SK-N-DZ (cell line): ENCODE measurements at regions not wholly inside any gene's neighbourhood (a gene's known extent, or its start where the extent isn't known, plus 50 kb on each side); places are given as distances from the start of the nearest gene placed in this dataset.

ENCODE experiments used
- DNase-seq: peaks from one replicate; pipeline ENCODE4 v3.0.0-alpha.2; 2015; ENCODE audit warnings: low spot score

GRCh38 chr10:121070275-121071070 is 219.3 kb downstream of the WDR11 start:
- DNase-seq = peak; percentile 40

GRCh38 chr10:121071901-121072300 is 220.7 kb downstream of the WDR11 start:
- DNase-seq = no peak

GRCh38 chr10:121073728-121074127 is 222.6 kb downstream of the WDR11 start:
- peak; percentile 90 for DNase-seq

GRCh38 chr10:121076776-121077715 is 225.9 kb downstream of the WDR11 start:
- DNase-seq = no peak

DNA sequence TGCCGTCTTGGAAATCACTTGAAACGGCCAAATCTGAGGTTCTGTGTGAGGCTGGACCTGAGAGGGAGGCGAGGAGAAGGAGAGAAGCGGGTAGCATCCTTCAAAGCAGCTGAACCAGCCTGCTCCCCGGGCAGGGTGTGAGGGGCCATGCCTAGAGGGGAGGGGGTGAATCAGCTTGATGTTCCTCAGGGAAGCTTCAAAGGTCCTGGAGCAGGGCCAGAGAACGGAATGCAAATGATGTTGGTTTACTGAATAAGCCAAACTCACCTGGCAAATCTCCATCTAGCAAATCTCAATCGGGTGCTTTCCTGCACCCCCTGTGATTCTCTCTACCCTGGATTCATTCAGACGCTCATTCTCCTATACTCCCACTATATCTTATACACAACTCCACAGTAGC is 226.9 kb downstream of the WDR11 start:
- DNase-seq = no peak

- no peak for DNase-seq
Measured at GRCh38 chr10:121078672-121079102, 227.5 kb downstream of the WDR11 start.

DNA sequence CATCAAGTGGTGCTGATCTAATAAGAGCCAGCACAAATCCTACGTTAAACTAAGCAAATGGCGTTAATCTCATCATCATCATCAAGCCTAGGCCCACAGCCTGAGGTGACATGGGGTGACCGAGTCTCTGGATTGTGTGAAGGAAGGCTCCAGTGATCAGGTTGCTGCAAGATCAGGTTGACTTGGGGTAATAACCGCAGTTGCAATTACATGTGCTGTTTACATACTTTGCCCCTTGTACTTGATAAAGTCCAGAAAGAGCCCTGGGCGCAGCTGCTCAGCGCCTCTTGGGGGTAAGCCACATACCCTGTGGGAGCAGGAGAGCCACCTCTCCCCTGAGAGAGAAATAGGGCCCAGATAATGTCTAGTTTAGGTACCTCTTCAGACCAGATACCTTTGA is 228.1 kb downstream of the WDR11 start:
- peak; percentile 91 for DNase-seq

GRCh38 chr10:121080281-121080891 is 229.2 kb downstream of the WDR11 start:
- peak; percentile 91 for DNase-seq

DNA sequence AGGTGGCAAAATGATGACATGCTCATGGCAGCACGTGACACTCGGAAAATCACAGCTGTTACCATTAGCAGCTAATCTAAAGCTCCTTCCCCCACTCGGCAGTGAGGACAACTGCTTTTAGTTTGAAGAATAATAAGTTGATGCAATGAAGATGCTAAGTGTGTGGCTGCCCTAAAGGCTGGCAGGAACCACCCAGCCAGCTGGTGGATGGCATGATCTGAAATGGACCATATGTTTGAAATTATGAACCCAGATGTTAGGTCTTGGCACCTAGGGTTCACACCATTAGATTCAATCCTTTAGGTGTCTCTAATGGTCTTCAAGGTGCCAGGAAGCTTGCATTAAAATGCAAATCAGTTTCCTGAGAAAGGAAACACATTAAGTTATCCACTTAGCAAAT is 230.1 kb downstream of the WDR11 start:
- DNase-seq = no peak

- no peak for DNase-seq
Measured at GRCh38 chr10:121082984-121083383, 231.8 kb downstream of the WDR11 start.

- DNase-seq = peak; percentile 26
Measured at GRCh38 chr10:121084016-121084674, 233.0 kb downstream of the WDR11 start.

DNA sequence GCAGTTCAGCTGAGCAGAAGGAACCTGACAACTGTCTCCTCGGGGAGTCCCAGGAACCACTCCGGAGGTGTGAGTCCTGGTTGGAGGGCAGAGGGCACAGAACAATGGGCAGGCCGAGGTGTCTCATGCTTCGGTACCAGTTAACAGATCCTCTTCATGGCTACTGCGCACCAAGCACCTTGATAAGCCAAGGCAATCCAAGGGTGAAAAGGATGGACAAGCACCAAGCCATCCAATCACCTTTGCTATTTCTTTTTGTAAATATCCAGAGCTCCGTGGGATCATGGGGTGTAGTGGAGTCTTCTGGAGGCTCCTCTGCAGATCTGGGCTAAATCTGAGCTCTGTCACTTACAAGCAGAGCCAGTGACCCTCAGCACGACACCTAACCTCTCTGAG is 233.5 kb downstream of the WDR11 start:
- no peak for DNase-seq

- no peak for DNase-seq
Measured at GRCh38 chr10:121085367-121085766, 234.2 kb downstream of the WDR11 start.

DNA sequence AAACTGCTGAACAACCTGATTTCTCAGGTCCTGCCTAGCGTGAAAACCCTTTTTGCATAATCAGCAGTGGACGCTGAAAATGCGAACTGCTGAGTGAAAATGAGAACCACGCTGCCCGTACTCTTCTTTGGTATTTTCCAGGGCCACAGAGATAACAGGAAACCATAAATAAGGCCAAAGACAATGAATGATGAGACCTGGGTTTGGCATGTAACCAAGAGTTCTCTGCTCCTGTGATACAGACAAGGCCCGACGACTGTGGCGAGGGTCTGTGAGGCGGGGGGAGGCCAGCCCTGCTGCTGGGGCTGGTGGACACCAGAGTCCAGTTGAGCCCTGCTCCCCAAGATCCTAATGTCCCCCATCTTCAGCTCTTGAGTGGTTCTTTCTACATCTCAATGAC is 236.0 kb downstream of the WDR11 start:
- no peak for DNase-seq

DNA sequence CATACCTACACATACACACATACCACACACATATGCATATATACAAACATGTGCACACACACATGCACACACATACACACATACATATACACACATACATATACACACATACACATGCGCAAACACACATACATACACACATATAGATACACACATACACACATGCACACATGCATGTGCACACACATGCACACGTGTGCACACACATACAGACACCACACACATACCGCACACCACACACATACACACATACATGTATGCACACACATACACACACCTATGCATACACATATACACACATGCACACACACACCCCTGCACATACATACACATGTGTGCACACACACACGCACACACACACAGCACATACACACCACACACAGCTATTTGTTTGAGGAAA is 236.5 kb downstream of the WDR11 start:
- no peak for DNase-seq

DNA sequence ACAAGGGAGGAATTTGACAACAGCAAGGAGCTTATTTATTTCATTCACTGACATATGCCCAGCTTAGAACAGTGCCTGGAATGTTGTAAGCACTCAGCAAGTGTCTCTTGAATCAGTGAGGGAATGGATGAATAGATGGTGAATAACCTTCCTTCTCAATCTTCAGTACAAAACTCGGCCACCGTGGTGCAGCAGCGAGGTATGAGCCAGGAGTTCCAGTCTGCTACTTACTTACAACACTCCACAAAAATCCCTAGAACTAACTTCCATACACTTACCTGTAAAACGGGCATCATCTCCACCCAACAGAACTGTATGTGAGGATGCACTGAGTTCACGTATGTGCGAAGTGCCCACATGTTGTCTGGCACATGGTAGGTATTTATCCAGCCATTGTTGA is 237.4 kb downstream of the WDR11 start:
- peak; percentile 50 for DNase-seq

DNA sequence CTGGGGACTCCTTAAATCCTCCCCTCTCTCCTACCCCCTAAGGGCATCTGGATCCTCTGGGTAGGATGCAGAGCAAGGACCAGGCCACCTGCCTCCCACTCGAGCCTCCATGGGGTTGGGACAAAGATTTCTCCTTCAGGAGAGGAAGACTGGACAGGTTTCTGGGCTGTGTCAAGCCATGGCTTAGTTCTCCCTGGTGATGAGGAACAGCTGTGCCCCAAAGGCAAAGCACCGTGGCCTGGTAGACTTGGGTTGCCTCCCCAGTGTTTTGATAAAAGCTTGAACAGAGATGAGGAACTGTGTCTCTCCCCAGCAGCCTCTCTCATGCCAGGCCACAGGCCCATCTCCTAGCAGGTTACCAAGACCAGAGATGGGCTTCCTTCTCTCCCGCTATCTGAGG is 238.3 kb downstream of the WDR11 start:
- no peak for DNase-seq

DNA sequence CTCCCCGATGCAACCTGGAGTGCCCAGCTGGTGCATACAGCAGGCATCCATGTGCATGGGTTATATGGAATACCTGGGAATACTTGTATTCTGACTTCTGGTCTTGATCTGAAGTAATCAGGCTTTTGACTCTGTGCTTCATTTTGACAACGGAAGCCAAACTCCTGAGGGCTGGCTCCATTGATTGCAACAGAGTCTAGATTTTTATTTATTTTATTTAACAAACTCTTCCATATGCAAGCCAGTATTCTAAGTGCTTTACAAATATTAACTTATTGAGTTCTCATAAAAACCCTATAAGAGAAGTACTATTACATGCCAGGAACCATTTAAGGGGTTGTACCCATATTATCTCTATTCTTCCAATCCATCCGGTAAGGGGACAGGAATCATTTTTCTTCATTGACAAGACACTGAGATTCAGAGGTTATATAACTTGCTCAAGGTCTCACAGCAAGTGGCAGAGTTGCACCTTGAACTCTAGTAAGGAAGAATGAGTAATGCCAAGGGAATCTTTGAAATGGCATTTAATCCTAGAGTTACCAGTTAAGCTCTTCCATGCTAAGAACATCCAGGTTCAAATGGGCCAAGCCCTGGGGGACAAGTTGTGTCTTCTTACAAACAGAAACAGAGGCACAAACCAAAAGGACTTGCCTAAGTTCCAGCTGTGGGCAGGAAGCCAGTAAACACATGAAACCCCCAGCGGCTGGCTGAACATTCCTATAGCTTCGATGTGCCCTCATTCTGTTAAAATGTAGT is 241.0 kb downstream of the WDR11 start:
- DNase-seq = no peak

GRCh38 chr10:121092720-121093095 is 241.5 kb downstream of the WDR11 start:
- no peak for DNase-seq

DNA sequence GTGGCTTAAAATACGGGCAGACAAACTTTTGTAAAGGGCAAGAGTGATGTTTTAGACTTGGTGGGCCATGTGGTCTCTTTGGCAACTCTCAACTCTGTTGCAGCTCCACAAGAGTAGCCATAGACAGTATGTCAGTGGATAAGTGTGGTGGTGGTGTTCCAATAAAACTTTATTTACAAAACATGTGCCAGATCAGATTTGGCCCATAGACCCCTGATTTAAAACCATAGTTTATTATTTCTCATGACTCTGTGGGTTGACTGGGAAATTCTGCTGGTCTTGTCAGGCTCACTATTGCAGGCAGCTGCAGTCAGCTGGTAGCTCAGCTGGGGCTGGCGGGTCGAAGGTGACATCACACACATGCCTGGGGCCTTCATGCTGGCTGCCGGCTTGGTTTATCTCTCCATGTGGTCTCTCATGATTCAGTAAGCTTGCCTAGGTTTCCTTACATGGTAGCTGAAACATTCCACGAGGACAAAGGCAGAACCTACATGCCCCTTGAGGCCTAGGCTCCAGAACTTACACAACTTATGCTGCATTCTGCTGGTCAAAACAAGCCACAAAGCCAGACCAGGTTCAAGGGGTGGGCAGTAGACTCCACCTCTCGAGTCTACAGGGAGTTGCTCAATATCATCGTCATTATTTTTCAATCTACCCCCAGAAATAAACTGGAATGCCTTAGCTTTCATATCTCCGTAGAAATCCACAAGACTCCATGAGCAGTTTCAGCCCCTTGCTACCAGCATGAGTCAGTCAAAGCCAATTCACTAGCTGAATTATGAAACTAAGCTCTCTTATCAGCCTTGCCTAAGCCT is 245.7 kb downstream of the WDR11 start:
- no peak for DNase-seq
